Adrenal gland (tissue), 9 donors: ENCODE measurements at regions not wholly inside any gene's neighbourhood (a gene's known extent, or its start where the extent isn't known, plus 50 kb on each side); places are given as distances from the start of the nearest gene placed in this dataset.

Source experiments
- DNase-seq, 7 donors: peaks; one replicate each; pipeline ENCODE4 v3.0.0-alpha.2; 2019 to 2020
- H3K27ac ChIP-seq, 5 donors: fragments of 200-600 bp; sonication (generic) in 4 of 5; 1 replicate in 3 of 5; 2 replicates in 2 of 5; pipeline versions ENCODE4 v1.5.1 to v1.8.0; 2016 to 2020; ENCODE audit warnings: mild to moderate bottlenecking in 1 of 5
- H3K27me3 ChIP-seq: fragments of 200-600 bp; 2 replicates; pipeline ENCODE4 v1.8.0; 2021
- H3K36me3 ChIP-seq, 2 donors: fragments of 200-600 bp; replicated peaks in 1 of 2; 1 replicate in 1 of 2; 2 replicates in 1 of 2; pipeline versions ENCODE4 v1.5.1 to v1.8.0; 2018 to 2022
- H3K4me1 ChIP-seq, 2 donors: fragments of 200-600 bp; replicated peaks in 1 of 2; 1 replicate in 1 of 2; 2 replicates in 1 of 2; pipeline versions ENCODE4 v1.5.1 to v1.8.0; 2018 to 2021
- H3K4me3 ChIP-seq, 4 donors: fragments of 200-600 bp; sonication (generic) in 3 of 4; one replicate each; pipeline ENCODE4 v1.5.1; 2016 to 2018
- H3K9me3 ChIP-seq, 3 donors: fragments of 200-600 bp; sonication (generic) in 1 of 3; replicated peaks in 1 of 3; 1 replicate in 2 of 3; 2 replicates in 1 of 3; pipeline versions ENCODE4 v1.5.1 to v1.8.0; 2016 to 2021
- POLR2A ChIP-seq, 2 donors: fragments of 450-650 bp; IDR thresholded peaks; one replicate each; pipeline ENCODE4 v1.6.1; 2017; ENCODE audit warnings: antibody characterized with exemption in 2 of 2, mild to moderate bottlenecking in 2 of 2, moderate library complexity in 1 of 2
- WGBS, 4 donors: extraction: QIAGEN DNeasy Blood & Tissue Kit in 2 of 4; methylation state at CpG; one replicate each; pipeline versions ENCODE4 v1.1.5 to v1.1.7; 2013 to 2017; 5-methylcytosine and 5-hydroxymethylcytosine counted together
- intact Hi-C, 2 donors: fragments of 100-400 bp; cut with DNase I; formaldehyde crosslinking; loops; one replicate each; pipeline versions ENCODE4 v1.14.1 to v1.15.0; 2022 to 2023
- TF ChIP-seq, protein P1 (sequence below), 6 experiments: fragments of 450-650 bp in 4 of 6; fragments of 200-600 bp in 2 of 6; sonication (generic) in 1 of 6; IDR thresholded peaks; 1 replicate in 5 of 6; 2 replicates in 1 of 6; pipeline versions ENCODE4 v1.5.1 to v1.8.0; 2016 to 2021; ENCODE audit warnings: antibody characterized with exemption in 6 of 6, mild to moderate bottlenecking in 2 of 6, moderate library complexity in 1 of 6
- donor health status: healthy with polysubstance abuse.
- donor health status: Bipolar disorder and iron deficiency.
- donor health status: DM: yes; HTN: yes; CAD: no.
- donor health status: DM: no; HTN: no; CAD: no.
- donor health status: DM: no; HTN: no; CAD: no.

DNA sequence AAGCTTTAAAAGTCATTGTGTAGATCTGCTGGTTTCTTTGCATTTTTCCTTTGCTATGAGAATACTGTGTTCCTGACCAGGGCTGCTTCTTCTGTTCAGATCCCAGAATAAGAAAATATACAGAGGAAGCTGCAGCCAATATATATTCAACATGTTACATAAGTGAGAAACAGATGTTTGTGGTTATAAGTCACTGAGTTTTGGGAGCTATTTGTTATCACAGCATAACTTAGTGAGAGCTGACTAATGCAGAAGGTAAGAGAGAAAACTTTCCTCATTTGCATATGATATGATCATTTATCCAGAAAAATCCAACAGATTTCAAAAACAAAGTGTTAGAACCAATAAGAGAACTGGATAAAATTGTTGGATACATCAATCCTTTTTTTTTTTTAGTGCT lies 136.3 kb upstream of the NR3C1 start:
- Histone ChIP-seq H3K27me3 (no peaks in the 10 kb centered on the region), H3K9me3 (no peaks in the 10 kb centered on the region), H3K27ac (no peak overlapping the region), H3K36me3 (no peaks in the 10 kb centered on the region), H3K4me1 (no peaks in the 10 kb centered on the region), H3K4me3 (no peak overlapping the region)
- TF ChIP-seq, protein P1, sequence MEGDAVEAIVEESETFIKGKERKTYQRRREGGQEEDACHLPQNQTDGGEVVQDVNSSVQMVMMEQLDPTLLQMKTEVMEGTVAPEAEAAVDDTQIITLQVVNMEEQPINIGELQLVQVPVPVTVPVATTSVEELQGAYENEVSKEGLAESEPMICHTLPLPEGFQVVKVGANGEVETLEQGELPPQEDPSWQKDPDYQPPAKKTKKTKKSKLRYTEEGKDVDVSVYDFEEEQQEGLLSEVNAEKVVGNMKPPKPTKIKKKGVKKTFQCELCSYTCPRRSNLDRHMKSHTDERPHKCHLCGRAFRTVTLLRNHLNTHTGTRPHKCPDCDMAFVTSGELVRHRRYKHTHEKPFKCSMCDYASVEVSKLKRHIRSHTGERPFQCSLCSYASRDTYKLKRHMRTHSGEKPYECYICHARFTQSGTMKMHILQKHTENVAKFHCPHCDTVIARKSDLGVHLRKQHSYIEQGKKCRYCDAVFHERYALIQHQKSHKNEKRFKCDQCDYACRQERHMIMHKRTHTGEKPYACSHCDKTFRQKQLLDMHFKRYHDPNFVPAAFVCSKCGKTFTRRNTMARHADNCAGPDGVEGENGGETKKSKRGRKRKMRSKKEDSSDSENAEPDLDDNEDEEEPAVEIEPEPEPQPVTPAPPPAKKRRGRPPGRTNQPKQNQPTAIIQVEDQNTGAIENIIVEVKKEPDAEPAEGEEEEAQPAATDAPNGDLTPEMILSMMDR (IDR thresholded peaks at IDR 0.05): no peak
- TF ChIP-seq POLR2A (IDR thresholded peaks at IDR 0.05): no peak
- DNase-seq: no peak
- intact Hi-C loops: no loop called here

DNA sequence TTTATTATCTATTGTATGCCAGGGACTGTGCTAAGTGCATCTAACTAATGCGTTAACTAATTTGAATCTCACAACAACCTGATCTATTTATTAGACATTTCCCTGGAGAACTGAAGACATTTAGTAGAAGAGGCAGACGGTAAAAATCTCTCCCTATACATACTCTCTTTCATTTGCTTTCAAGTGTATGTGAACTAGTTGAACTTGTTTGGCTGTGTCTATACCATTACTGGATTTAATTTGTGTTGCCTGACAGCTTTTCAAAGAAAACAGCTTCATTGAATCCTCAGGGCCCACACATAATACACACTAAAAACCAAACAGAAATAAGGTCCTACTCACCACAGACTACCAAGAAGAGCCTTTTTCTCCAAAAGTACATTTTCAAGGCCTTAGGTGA lies 133.6 kb upstream of the NR3C1 start:
- Histone ChIP-seq H3K27ac (no peak overlapping the region), H3K4me3 (no peak overlapping the region)

DNA sequence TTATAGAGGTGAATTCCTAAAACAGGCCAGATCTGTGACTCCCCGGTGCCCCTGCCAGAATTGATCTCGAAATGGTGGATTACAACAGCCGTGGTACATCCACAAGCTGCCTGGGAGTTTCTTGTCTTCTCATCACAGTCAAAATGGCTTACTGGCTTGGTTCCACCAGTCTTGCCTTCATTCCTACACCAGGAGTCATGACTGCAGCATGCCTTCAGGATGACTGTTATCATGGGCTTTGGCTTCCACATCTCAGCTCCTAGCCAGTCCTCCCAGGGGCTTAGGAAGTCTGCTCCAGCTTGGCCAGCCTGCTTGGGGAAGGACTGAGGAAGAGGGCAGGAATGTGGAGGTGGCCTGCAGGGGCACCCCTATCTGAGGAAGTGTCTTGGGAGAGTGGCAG lies 132.9 kb upstream of the NR3C1 start:
- WGBS, 4 donors: 72 to 92% (median 90%) methylated on average over 3 of the region's 3 CpGs
- TF ChIP-seq, protein P1 (IDR thresholded peaks at IDR 0.05): no peak
- no peak for TF ChIP-seq POLR2A (IDR thresholded peaks at IDR 0.05)
- H3K4me3 ChIP-seq: no peak overlapping the region
- H3K9me3 ChIP-seq: no peaks in the 10 kb centered on the region
- H3K36me3 ChIP-seq: no peaks in the 10 kb centered on the region
- peak in 5 of 7 donors; percentile 12 to 47 (median 32) for DNase-seq
- H3K27me3 ChIP-seq: no peaks in the 10 kb centered on the region
- intact Hi-C loops: no loop called here
- no peak overlapping the region for H3K27ac ChIP-seq
- H3K4me1 ChIP-seq: no peaks in the 10 kb centered on the region

More for the DNA sequence above, 133.6 kb upstream of the NR3C1 start:
- WGBS, 4 donors: 92 to 98% (median 94%) methylated on average over 2 of the region's 2 CpGs
- TF ChIP-seq, protein P1 (IDR thresholded peaks at IDR 0.05): no peak
- TF ChIP-seq POLR2A (IDR thresholded peaks at IDR 0.05): no peak
- Histone ChIP-seq H3K36me3 (no peaks in the 10 kb centered on the region), H3K27me3 (no peaks in the 10 kb centered on the region), H3K4me1 (no peaks in the 10 kb centered on the region), H3K9me3 (no peaks in the 10 kb centered on the region)
- intact Hi-C loops: no loop called here
- DNase-seq: no peak

DNA sequence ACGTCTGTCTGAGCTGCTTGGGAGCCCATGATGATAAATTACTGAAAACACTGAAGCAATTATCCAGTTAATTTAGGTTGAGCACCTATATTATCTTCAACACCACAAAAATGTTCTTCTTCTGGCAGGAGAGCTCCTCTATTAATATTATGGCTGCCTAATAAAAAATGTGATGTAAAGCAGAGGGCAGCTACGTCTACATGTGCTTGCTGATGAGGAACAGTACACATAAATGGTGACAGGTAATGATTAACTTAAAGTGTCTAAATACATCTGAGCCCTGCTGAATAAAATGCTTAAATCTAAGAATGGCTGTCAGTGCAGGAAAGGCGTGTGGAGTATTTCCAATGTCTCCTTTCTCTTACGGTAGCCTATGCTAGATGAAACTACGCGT lies 131.3 kb upstream of the NR3C1 start:
- Histone ChIP-seq H3K4me3 (no peak overlapping the region), H3K36me3 (no peaks in the 10 kb centered on the region), H3K27ac (no peak overlapping the region), H3K9me3 (no peaks in the 10 kb centered on the region), H3K4me1 (no peaks in the 10 kb centered on the region), H3K27me3 (no peaks in the 10 kb centered on the region)
- TF ChIP-seq, protein P1 (IDR thresholded peaks at IDR 0.05): no peak
- TF ChIP-seq POLR2A (IDR thresholded peaks at IDR 0.05): no peak
- WGBS, 4 donors: 86 to 89% (median 88%) methylated on average over 6 of the region's 6 CpGs
- no peak for DNase-seq
- intact Hi-C loops: no loop called here
